Smooth muscle cell (in vitro differentiated cells): ENCODE measurements at regions not wholly inside any gene's neighbourhood (a gene's known extent, or its start where the extent isn't known, plus 50 kb on each side); places are given as distances from the start of the nearest gene placed in this dataset.

Source experiments
- DNase-seq: peaks from one replicate; lab custom pipeline; 2025; ENCODE audit not compliant: unreplicated experiment; lab: John Stamatoyannopoulos, UW
- H2AFZ ChIP-seq: fragments of 200-600 bp; sonication (generic); 2 replicates; pipeline ENCODE4 v1.6.0; 2016; ENCODE audit warnings: antibody characterized with exemption, low read depth, mild to moderate bottlenecking
- H3F3A ChIP-seq: fragments of 200-600 bp; sonication (generic); 2 replicates; pipeline ENCODE4 v1.6.0; 2017; ENCODE audit warnings: antibody characterized with exemption, low read depth
- H3K27ac ChIP-seq: fragments of 200-600 bp; sonication (generic); 2 replicates; pipeline ENCODE4 v1.5.1; 2016; ENCODE audit warnings: low read depth, mild to moderate bottlenecking
- H3K27me3 ChIP-seq: fragments of 200-600 bp; sonication (generic); 2 replicates; pipeline ENCODE4 v1.6.1; 2016; ENCODE audit warnings: low read depth, mild to moderate bottlenecking
- H3K36me3 ChIP-seq: fragments of 200-600 bp; sonication (generic); 2 replicates; pipeline ENCODE4 v1.5.1; 2016; ENCODE audit warnings: low read depth
- H3K4me1 ChIP-seq: fragments of 200-600 bp; sonication (generic); 2 replicates; pipeline ENCODE4 v1.5.1; 2016; ENCODE audit warnings: low read depth
- H3K4me2 ChIP-seq: fragments of 200-600 bp; sonication (generic); 2 replicates; pipeline ENCODE4 v1.6.0; 2016; ENCODE audit warnings: mild to moderate bottlenecking
- H3K4me3 ChIP-seq: fragments of 200-600 bp; sonication (generic); 2 replicates; pipeline ENCODE4 v1.5.1; 2016; ENCODE audit warnings: mild to moderate bottlenecking
- H3K79me2 ChIP-seq: fragments of 200-600 bp; sonication (generic); 2 replicates; pipeline ENCODE4 v1.6.0; 2016; ENCODE audit warnings: low read depth, mild to moderate bottlenecking
- H3K9ac ChIP-seq: fragments of 200-600 bp; sonication (generic); 2 replicates; pipeline ENCODE4 v1.6.0; 2016; ENCODE audit warnings: low read depth
- H3K9me3 ChIP-seq: fragments of 200-600 bp; sonication (generic); replicated peaks from 2 replicates; pipeline ENCODE4 v1.5.1; 2016; ENCODE audit warnings: low read depth
- H4K20me1 ChIP-seq: fragments of 200-600 bp; sonication (generic); 2 replicates; pipeline ENCODE4 v1.6.0; 2016; ENCODE audit warnings: low read depth
- CTCF ChIP-seq: fragments of 200-600 bp; sonication (generic); IDR thresholded peaks from 2 replicates; pipeline ENCODE4 v1.5.1; 2017; ENCODE audit warnings: borderline replicate concordance, mild to moderate bottlenecking, antibody characterized with exemption; ENCODE audit not compliant: insufficient read depth, poor library complexity, severe bottlenecking
- WGBS: methylation state at CpG from one replicate; pipeline ENCODE4 v1.1.7; 2016; ENCODE audit warnings: low lambda C conversion rate; 5-methylcytosine and 5-hydroxymethylcytosine counted together

GRCh38 chr5:107184066-107184465, 486.7 kb downstream of the EFNA5 start:
- no peaks in the 10 kb centered on the region for H3K27me3 ChIP-seq
- no peak for TF ChIP-seq CTCF
- H4K20me1 ChIP-seq, result no peaks in the 10 kb centered on the region
- no peaks in the 10 kb centered on the region for H3F3A ChIP-seq
- no peak overlapping the region for H3K9ac ChIP-seq
- no peaks in the 10 kb centered on the region for H3K4me1 ChIP-seq
- no peak overlapping the region for H3K4me2 ChIP-seq
- no peak overlapping the region for H2AFZ ChIP-seq
- no peaks in the 10 kb centered on the region for H3K9me3 ChIP-seq
- H3K27ac ChIP-seq, result no peak overlapping the region
- no peaks in the 10 kb centered on the region for H3K79me2 ChIP-seq
- no peak for DNase-seq
- no peaks in the 10 kb centered on the region for H3K36me3 ChIP-seq
- 66% methylated on average over 2 of the region's 2 CpGs for WGBS
- H3K4me3 ChIP-seq, result no peak overlapping the region

GRCh38 chr5:107170620-107171019, 500.1 kb downstream of the EFNA5 start:
- no peak for TF ChIP-seq CTCF
- no peaks in the 10 kb centered on the region for H3K9me3 ChIP-seq
- H3K9ac ChIP-seq, result no peak overlapping the region
- no peaks in the 10 kb centered on the region for H3K27me3 ChIP-seq
- H3K79me2 ChIP-seq, result no peaks in the 10 kb centered on the region
- DNase-seq, result no peak
- no peaks in the 10 kb centered on the region for H3K4me1 ChIP-seq
- H3F3A ChIP-seq, result no peaks in the 10 kb centered on the region
- H2AFZ ChIP-seq, result no peak overlapping the region
- no peaks in the 10 kb centered on the region for H4K20me1 ChIP-seq
- 85% methylated on average over 3 of the region's 3 CpGs for WGBS
- H3K36me3 ChIP-seq, result no peaks in the 10 kb centered on the region
- no peak overlapping the region for H3K4me2 ChIP-seq
- H3K27ac ChIP-seq, result no peak overlapping the region
- no peak overlapping the region for H3K4me3 ChIP-seq

GRCh38 chr5:107169867-107170266, 500.9 kb downstream of the EFNA5 start:
- no peak overlapping the region for H3K4me3 ChIP-seq
- no peaks in the 10 kb centered on the region for H4K20me1 ChIP-seq
- H3K27me3 ChIP-seq, result no peaks in the 10 kb centered on the region
- no peaks in the 10 kb centered on the region for H3K36me3 ChIP-seq
- H3K9ac ChIP-seq, result no peak overlapping the region
- H3K9me3 ChIP-seq, result no peaks in the 10 kb centered on the region
- H3F3A ChIP-seq, result no peaks in the 10 kb centered on the region
- 76% methylated on average over 3 of the region's 3 CpGs for WGBS
- no peaks in the 10 kb centered on the region for H3K79me2 ChIP-seq
- no peaks in the 10 kb centered on the region for H3K4me1 ChIP-seq
- TF ChIP-seq CTCF, result no peak
- DNase-seq, result no peak
- H2AFZ ChIP-seq, result no peak overlapping the region
- no peak overlapping the region for H3K27ac ChIP-seq
- H3K4me2 ChIP-seq, result no peak overlapping the region

DNA sequence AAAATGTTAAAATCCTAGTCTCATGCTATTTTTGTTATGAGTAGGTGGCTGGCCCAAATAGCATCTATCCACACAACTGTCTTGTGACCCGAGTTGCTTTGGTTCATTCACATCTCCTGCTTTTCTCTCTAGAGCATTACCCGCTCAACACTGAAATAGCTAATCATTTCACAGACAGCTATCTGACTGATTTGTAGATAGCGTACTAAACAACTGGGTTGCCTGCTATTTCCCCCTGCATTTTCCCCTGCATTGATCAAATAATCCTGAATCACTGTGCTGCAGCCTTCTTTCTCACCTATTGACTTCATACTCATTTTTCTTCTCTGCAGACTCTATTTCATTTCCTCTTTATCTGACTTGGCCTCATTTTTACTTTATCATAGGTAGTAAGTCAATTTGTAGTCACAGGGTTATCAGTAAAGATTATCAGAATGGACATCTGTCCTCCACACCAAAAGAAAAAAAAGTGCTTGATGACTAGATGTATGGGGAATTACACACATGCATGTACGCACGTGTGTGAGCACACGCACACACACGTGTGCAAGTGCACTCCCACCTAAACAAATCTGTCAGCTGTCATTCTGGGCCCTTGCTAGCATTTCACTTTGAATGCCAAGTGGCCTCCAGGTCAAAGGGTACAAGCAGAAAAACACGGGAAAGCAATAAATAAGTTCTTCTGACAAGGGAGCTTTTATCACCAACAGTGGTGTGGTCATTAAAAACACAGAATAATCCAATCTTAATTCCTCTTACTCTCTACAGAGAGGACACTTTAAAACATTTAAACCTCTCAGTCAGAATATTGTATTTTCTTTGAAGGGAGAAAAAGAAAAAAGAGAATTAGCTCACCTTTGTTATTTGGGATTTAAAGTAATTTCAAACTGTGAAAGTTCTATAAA, 501.6 kb downstream of the EFNA5 start:
- Histone ChIP-seq H3K4me3 (no peak overlapping the region), H3K4me1 (no peaks in the 10 kb centered on the region), H3K9me3 (no peaks in the 10 kb centered on the region), H3F3A (no peaks in the 10 kb centered on the region), H3K4me2 (no peak overlapping the region), H4K20me1 (no peaks in the 10 kb centered on the region), H3K79me2 (no peaks in the 10 kb centered on the region), H3K36me3 (no peaks in the 10 kb centered on the region), H3K27ac (no peak overlapping the region), H3K27me3 (no peaks in the 10 kb centered on the region), H3K9ac (no peak overlapping the region), H2AFZ (no peak overlapping the region)
- no peak for DNase-seq
- no peak for TF ChIP-seq CTCF
- 93% methylated on average over 8 of the region's 8 CpGs for WGBS
